ENCODE measurements at regions not wholly inside any gene's neighbourhood (a gene's known extent, or its start where the extent isn't known, plus 50 kb on each side); places are given as distances from the start of the nearest gene placed in this dataset.

DNA sequence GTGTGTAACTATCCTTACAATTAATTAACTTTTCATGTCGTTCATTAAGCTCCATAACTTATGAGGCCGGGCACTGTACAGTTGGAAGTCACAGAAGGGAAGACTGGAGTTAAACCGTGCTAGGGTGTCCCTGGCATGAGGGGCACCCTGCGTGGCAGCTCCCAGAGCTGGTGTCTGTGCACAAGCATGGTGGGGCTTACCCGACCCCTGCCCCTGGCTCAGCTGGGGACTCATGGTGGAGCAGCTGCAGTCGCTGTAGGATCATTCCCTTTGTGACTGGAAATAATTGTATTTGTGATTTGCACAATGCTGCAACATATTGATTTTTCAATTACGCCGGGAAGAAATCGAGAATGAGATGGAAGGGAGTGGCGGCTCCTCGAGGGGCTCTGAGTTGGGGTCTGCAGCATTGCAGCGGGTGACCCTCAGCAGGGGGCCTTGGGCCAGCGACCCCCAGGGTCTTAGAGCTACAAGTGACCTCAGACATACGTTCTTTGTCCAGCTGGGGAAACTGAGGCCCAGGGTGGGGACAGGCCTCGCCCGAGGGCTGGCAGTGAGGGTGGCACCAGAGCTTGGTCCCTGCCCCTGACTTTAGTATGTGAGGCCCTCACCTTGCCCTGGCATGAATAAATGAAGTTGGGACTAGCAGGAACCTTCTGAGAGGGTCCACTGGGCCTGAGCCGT lies 125.4 kb downstream of the KIF26A start:
- ATAC-seq (ENCODE audit: low FRiP score) (no peak), DNase-seq (ENCODE audit: low spot score) (no peak)
- TF ChIP-seq, protein P1, sequence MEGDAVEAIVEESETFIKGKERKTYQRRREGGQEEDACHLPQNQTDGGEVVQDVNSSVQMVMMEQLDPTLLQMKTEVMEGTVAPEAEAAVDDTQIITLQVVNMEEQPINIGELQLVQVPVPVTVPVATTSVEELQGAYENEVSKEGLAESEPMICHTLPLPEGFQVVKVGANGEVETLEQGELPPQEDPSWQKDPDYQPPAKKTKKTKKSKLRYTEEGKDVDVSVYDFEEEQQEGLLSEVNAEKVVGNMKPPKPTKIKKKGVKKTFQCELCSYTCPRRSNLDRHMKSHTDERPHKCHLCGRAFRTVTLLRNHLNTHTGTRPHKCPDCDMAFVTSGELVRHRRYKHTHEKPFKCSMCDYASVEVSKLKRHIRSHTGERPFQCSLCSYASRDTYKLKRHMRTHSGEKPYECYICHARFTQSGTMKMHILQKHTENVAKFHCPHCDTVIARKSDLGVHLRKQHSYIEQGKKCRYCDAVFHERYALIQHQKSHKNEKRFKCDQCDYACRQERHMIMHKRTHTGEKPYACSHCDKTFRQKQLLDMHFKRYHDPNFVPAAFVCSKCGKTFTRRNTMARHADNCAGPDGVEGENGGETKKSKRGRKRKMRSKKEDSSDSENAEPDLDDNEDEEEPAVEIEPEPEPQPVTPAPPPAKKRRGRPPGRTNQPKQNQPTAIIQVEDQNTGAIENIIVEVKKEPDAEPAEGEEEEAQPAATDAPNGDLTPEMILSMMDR (IDR thresholded peaks at IDR 0.05) = no peak

DNA sequence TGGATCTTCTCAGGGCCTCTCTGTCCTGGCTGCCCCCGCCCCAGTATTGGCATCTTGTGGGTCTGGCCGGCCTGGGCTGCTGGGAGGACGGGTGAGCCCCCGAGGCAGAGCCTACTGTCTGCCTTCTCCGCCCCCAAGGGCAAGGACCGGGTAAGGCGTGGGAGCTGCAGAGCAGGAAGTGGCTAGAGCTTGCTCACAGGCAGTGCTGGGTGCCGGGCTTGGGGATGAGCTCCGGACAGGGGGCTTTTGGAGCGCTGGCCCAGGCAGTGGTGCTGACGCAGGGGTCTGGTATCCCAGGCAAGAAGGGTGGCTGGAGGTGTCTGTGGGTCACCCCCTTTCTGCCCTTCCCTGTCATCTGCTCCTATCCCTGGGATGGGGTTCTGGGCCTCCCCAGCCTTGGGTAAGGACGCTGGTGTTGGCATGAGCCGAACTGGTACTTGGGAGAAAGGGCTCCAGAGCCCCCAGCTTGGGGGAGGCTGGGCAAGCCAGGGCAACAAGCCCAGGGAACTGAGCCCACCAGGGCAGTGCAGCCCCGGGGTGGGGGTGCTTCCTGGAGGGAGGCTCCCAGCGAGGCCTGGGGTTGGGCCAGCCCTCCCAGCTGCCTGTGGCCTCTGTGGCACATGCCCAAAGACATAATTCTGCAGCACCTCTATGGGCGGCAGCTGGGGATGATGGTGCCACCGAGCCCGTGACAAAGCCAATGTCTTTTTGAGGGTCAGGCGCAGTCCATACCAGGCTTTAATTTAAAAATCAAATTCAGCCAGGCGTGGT lies 126.3 kb downstream of the KIF26A start:
- ATAC-seq (ENCODE audit: low FRiP score) (no peak), DNase-seq (ENCODE audit: low spot score) (no peak)
- TF ChIP-seq, protein P1 (IDR thresholded peaks at IDR 0.05) = no peak

- TF ChIP-seq, protein P1 (IDR thresholded peaks at IDR 0.05) = no peak
- ATAC-seq (ENCODE audit: low FRiP score) = no peak
- no peak for DNase-seq (ENCODE audit: low spot score)
Measured at GRCh38 chr14:104265918-104266630, 127.7 kb downstream of the KIF26A start.

- no peak for DNase-seq (ENCODE audit: low spot score)
Measured at GRCh38 chr14:104266631-104267575, 128.5 kb downstream of the KIF26A start.

GRCh38 chr14:104267895-104268294 lies 129.5 kb downstream of the KIF26A start:
- TF ChIP-seq, protein P1 (IDR thresholded peaks at IDR 0.05) = no peak
- no peak for ATAC-seq (ENCODE audit: low FRiP score)
- no peak for DNase-seq (ENCODE audit: low spot score)

More at GRCh38 chr14:104266631-104267575, 128.5 kb downstream of the KIF26A start:
- TF ChIP-seq, protein P1 (IDR thresholded peaks at IDR 0.05) = no peak
- no peak for ATAC-seq (ENCODE audit: low FRiP score)

GRCh38 chr14:104268295-104268694 lies 129.9 kb downstream of the KIF26A start:
- ATAC-seq (ENCODE audit: low FRiP score) (no peak), DNase-seq (ENCODE audit: low spot score) (no peak)
- TF ChIP-seq, protein P1 (IDR thresholded peaks at IDR 0.05) = no peak
